ENCODE measurements at regions not wholly inside any gene's neighbourhood (a gene's known extent, or its start where the extent isn't known, plus 50 kb on each side); places are given as distances from the start of the nearest gene placed in this dataset.

- Histone ChIP-seq H2AFZ (ENCODE audit: low read length) (peak overlapping the region; percentile 65; the same call in 1 of the 2 replicates), H3K9me3 (ENCODE audit: insufficient read depth, low read depth, low read length) (no peaks in the 10 kb centered on the region; the same call in 1 of the 2 replicates), H3K79me2 (ENCODE audit: insufficient read depth, low read length) (peaks cover 13% of the 10 kb centered on the region), H3K36me3 (ENCODE audit: insufficient read depth, low read length) (no peaks in the 10 kb centered on the region), H3K4me3 (ENCODE audit: low read length, poor library complexity, severe bottlenecking) (peak overlapping the region; percentile 68), H3F3A (ENCODE audit: low read depth) (peaks cover 11% of the 10 kb centered on the region; the same call in 1 of the 2 replicates), H3K9ac (ENCODE audit: low read depth, low read length, poor library complexity, severe bottlenecking) (peak overlapping the region; percentile 80), H3K4me2 (ENCODE audit: low read depth, low read length, poor library complexity, severe bottlenecking) (peak overlapping the region; percentile 89), H4K20me1 (ENCODE audit: insufficient read depth, low read length, poor library complexity, severe bottlenecking) (no peaks in the 10 kb centered on the region), H3K27me3 (ENCODE audit: insufficient read depth, low read length, poor library complexity, severe bottlenecking) (no peaks in the 10 kb centered on the region), H3K9me2 (replicated peaks; ENCODE audit: low read depth, low read length) (no peaks in the 10 kb centered on the region), H3K4me1 (ENCODE audit: insufficient read depth, low read length, poor library complexity, severe bottlenecking) (peaks cover 48% of the 10 kb centered on the region)
- TF ChIP-seq EZH2phosphoT487 (IDR thresholded peaks at IDR 0.05; ENCODE audit: borderline replicate concordance) (no peak), CTCF (conservative IDR thresholded peaks at IDR 0.05; ENCODE audit: low read length) (no peak)
Measured at GRCh38 chr5:74433896-74434829, 206.4 kb downstream of the ENC1 start.

DNA sequence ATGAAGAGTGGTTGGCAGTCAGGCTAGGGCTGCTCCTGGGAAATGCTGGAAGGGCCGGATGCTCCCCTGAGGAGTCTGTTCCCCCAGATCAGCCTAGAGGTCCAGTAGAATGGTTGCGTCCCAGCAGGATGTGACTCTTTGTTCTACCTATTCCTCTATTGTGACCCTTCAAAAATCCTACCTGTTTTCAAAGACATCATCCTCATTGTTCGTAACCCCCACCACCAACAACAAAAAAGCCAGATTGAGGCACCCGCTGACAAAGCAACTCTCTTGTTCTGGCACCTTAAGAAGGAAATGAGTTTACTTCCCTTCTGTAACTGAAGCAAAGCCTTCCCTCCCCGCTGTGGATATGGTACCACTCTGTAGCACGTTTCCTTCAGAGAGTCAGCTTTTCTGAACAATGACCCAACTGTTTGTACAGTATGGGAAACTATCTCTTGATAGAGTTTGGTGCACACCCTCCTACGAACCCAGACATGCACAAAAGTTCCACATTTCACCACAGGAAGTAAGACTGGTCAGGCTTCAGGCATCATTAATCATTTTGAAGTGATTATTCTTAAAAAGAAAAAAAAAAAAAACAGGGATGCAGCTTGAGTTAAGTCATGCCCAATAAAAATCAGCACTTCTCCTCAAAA, 207.2 kb downstream of the ENC1 start:
- H2AFZ ChIP-seq (ENCODE audit: low read length), result peak overlapping the region; percentile 65
- H3K36me3 ChIP-seq (ENCODE audit: insufficient read depth, low read length), result no peaks in the 10 kb centered on the region
- H3K4me3 ChIP-seq (ENCODE audit: low read length, poor library complexity, severe bottlenecking), result peak overlapping the region; percentile 68
- peak overlapping the region; percentile 80 for H3K9ac ChIP-seq (ENCODE audit: low read depth, low read length, poor library complexity, severe bottlenecking)
- peaks cover 13% of the 10 kb centered on the region for H3K79me2 ChIP-seq (ENCODE audit: insufficient read depth, low read length)
- no peaks in the 10 kb centered on the region; the same call in 1 of the 2 replicates for H3K9me3 ChIP-seq (ENCODE audit: insufficient read depth, low read depth, low read length)
- H3F3A ChIP-seq (ENCODE audit: low read depth), result peaks cover 11% of the 10 kb centered on the region; the same call in 1 of the 2 replicates
- no peaks in the 10 kb centered on the region for H3K27me3 ChIP-seq (ENCODE audit: insufficient read depth, low read length, poor library complexity, severe bottlenecking)
- H3K9me2 ChIP-seq (replicated peaks; ENCODE audit: low read depth, low read length), result no peaks in the 10 kb centered on the region
- H3K4me1 ChIP-seq (ENCODE audit: insufficient read depth, low read length, poor library complexity, severe bottlenecking), result peaks cover 48% of the 10 kb centered on the region
- H3K4me2 ChIP-seq (ENCODE audit: low read depth, low read length, poor library complexity, severe bottlenecking), result peak overlapping the region; percentile 89
- no peaks in the 10 kb centered on the region for H4K20me1 ChIP-seq (ENCODE audit: insufficient read depth, low read length, poor library complexity, severe bottlenecking)
- no peak for TF ChIP-seq CTCF (conservative IDR thresholded peaks at IDR 0.05; ENCODE audit: low read length)
- TF ChIP-seq EZH2phosphoT487 (IDR thresholded peaks at IDR 0.05; ENCODE audit: borderline replicate concordance), result no peak

DNA sequence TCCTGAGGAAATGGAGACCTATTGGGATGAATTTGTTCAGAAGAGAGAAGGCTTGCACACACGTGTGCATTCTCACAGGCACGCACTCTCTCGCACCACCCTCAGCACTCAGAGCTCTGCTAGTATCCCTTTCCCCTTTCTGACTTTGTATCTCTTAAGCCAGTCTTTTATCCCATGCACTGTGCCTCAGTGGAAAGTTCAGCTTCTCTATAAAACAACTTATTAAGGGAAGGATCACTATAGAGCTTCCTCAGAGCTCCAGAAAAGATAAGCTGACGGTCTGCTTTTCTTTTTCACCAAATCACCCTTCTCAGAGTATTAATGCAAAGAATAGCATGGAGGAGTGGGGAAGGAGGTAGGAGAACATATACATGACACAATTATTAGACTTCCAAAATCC, 207.8 kb downstream of the ENC1 start:
- TF ChIP-seq EZH2phosphoT487 (IDR thresholded peaks at IDR 0.05; ENCODE audit: borderline replicate concordance) (no peak), CTCF (conservative IDR thresholded peaks at IDR 0.05; ENCODE audit: low read length) (no peak)
- Histone ChIP-seq H3K4me1 (ENCODE audit: insufficient read depth, low read length, poor library complexity, severe bottlenecking) (peaks cover 48% of the 10 kb centered on the region), H3K4me2 (ENCODE audit: low read depth, low read length, poor library complexity, severe bottlenecking) (peak overlapping the region; percentile 89), H3F3A (ENCODE audit: low read depth) (peaks cover 11% of the 10 kb centered on the region; the same call in 1 of the 2 replicates), H4K20me1 (ENCODE audit: insufficient read depth, low read length, poor library complexity, severe bottlenecking) (no peaks in the 10 kb centered on the region), H2AFZ (ENCODE audit: low read length) (peak overlapping the region; percentile 65; the same call in 1 of the 2 replicates), H3K27me3 (ENCODE audit: insufficient read depth, low read length, poor library complexity, severe bottlenecking) (no peaks in the 10 kb centered on the region), H3K9ac (ENCODE audit: low read depth, low read length, poor library complexity, severe bottlenecking) (peak overlapping the region; percentile 80), H3K36me3 (ENCODE audit: insufficient read depth, low read length) (no peaks in the 10 kb centered on the region), H3K9me2 (replicated peaks; ENCODE audit: low read depth, low read length) (no peaks in the 10 kb centered on the region), H3K79me2 (ENCODE audit: insufficient read depth, low read length) (peaks cover 13% of the 10 kb centered on the region), H3K9me3 (ENCODE audit: insufficient read depth, low read depth, low read length) (no peaks in the 10 kb centered on the region; the same call in 1 of the 2 replicates), H3K4me3 (ENCODE audit: low read length, poor library complexity, severe bottlenecking) (peak overlapping the region; percentile 68)

All from Loucy (cell line).